Upper lobe of left lung (tissue), 6 donors: ENCODE measurements at regions not wholly inside any gene's neighbourhood (a gene's known extent, or its start where the extent isn't known, plus 50 kb on each side); places are given as distances from the start of the nearest gene placed in this dataset.
"Not testable (repeated sequence)": the region's sequence is repeated elsewhere in the genome, so short reads cannot be mapped to it uniquely, and the experiment has no call there.

Experiments
- ATAC-seq, 2 donors: fragments of 200-7000 bp; cut with Tn5 transposase; one replicate each; pipeline ENCODE4 v1.9.1; 2022; ENCODE audit warnings: mild to moderate bottlenecking in 2 of 2, moderate library complexity in 2 of 2; ENCODE audit not compliant: low FRiP score in 2 of 2
- DNase-seq, 2 donors: peaks; one replicate each; pipeline ENCODE4 v3.0.0-alpha.2; 2019 to 2020
- H3K27ac ChIP-seq, 4 donors: fragments of 200-600 bp; sonication (generic); one replicate each; pipeline ENCODE4 v1.5.1; 2016 to 2019
- H3K27me3 ChIP-seq, 4 donors: fragments of 200-600 bp; sonication (generic); one replicate each; pipeline ENCODE4 v1.5.1; 2017 to 2019
- H3K36me3 ChIP-seq, 4 donors: fragments of 200-600 bp; sonication (generic); one replicate each; pipeline ENCODE4 v1.5.1; 2016 to 2019
- H3K4me1 ChIP-seq, 4 donors: fragments of 200-600 bp; sonication (generic); one replicate each; pipeline ENCODE4 v1.5.1; 2018 to 2019
- H3K4me3 ChIP-seq, 4 donors: fragments of 200-600 bp; sonication (generic); one replicate each; pipeline ENCODE4 v1.5.1; 2017 to 2019; ENCODE audit warnings: mild to moderate bottlenecking in 2 of 4, moderate library complexity in 1 of 4
- H3K9me3 ChIP-seq, 4 donors: fragments of 200-600 bp; sonication (generic); one replicate each; pipeline ENCODE4 v1.5.1; 2018 to 2019
- CTCF ChIP-seq, 6 experiments: fragments of 450-650 bp in 4 of 6; fragments of 200-600 bp in 2 of 6; sonication (generic) in 2 of 6; IDR thresholded peaks; one replicate each; pipeline ENCODE4 v1.5.1; 2016 to 2019; ENCODE audit warnings: antibody characterized with exemption in 6 of 6
- EP300 ChIP-seq, 4 donors: sonication (generic); formaldehyde crosslinking; IDR thresholded peaks; one replicate each; pipeline ENCODE4 v1.5.1; 2017; ENCODE audit warnings: antibody characterized with exemption in 4 of 4, control low read depth in 2 of 4
- POLR2A ChIP-seq, 4 donors: fragments of 450-650 bp; IDR thresholded peaks; one replicate each; pipeline ENCODE4 v1.5.1; 2016 to 2017; ENCODE audit warnings: antibody characterized with exemption in 4 of 4, mild to moderate bottlenecking in 2 of 4
- POLR2AphosphoS5 ChIP-seq, 2 donors: sonication (generic); formaldehyde crosslinking; IDR thresholded peaks; one replicate each; pipeline ENCODE4 v1.5.1; 2017; ENCODE audit warnings: antibody characterized with exemption in 2 of 2
- WGBS, 2 donors: methylation state at CpG; one replicate each; pipeline ENCODE4 v1.1.5; 2017 to 2018; 5-methylcytosine and 5-hydroxymethylcytosine counted together
- donor health status: DM: no; HTN: no; CAD: no; lungs with moderate emphysema.
- donor health status: DM: no; HTN: yes; CAD: no; lungs with severe emphysema.

GRCh38 chr14:46136456-46136855 is 515.1 kb downstream of the RPL10L start:
- no peak for TF ChIP-seq EP300 (IDR thresholded peaks at IDR 0.05)
- no peak for TF ChIP-seq POLR2A (IDR thresholded peaks at IDR 0.05)
- no peak for TF ChIP-seq CTCF (IDR thresholded peaks at IDR 0.05)
- no peak for TF ChIP-seq POLR2AphosphoS5 (IDR thresholded peaks at IDR 0.05)
- Histone ChIP-seq H3K9me3 (no peaks in the 10 kb centered on the region), H3K36me3 (no peaks in the 10 kb centered on the region), H3K27me3 (no peaks in the 10 kb centered on the region), H3K4me3 (no peak overlapping the region), H3K4me1 (no peaks in the 10 kb centered on the region), H3K27ac (no peak overlapping the region)
- no peak for DNase-seq
- ATAC-seq = no peak
- WGBS, 2 donors = 44 to 78% methylated on average over 1 of the region's 1 CpG

GRCh38 chr14:46108228-46108627 is 543.4 kb downstream of the RPL10L start:
- Histone ChIP-seq H3K27ac (no peak overlapping the region), H3K9me3 (peaks cover 0 to 29% (median 2%) of the 10 kb centered on the region in 4 donors), H3K36me3 (no peaks in the 10 kb centered on the region), H3K27me3 (no peaks in the 10 kb centered on the region), H3K4me3 (no peak overlapping the region), H3K4me1 (no peaks in the 10 kb centered on the region)
- ATAC-seq = peak in 1 of 2 donors; percentile 54
- WGBS, 2 donors = 88 to 100% methylated on average over 2 of the region's 2 CpGs
- TF ChIP-seq EP300 (IDR thresholded peaks at IDR 0.05) (no peak), POLR2AphosphoS5 (IDR thresholded peaks at IDR 0.05) (no peak), POLR2A (IDR thresholded peaks at IDR 0.05) (no peak), CTCF (IDR thresholded peaks at IDR 0.05) (no peak)
- peak in 1 of 2 donors; percentile 12 for DNase-seq

- H3K4me3 ChIP-seq, H3K27ac ChIP-seq, ATAC-seq, H3K36me3 ChIP-seq, H3K4me1 ChIP-seq, H3K27me3 ChIP-seq, H3K9me3 ChIP-seq: not testable (repeated sequence)
- DNase-seq = peak in 1 of 2 donors; percentile 33
- WGBS, 2 donors = 80 to 87% methylated on average over 2 to 8 of the region's 8 CpGs
These were observed 550.7 kb downstream of the RPL10L start for GRCh38 chr14:46100901-46101300.

- Histone ChIP-seq H3K9me3 (no peaks in the 10 kb centered on the region), H3K36me3 (no peaks in the 10 kb centered on the region), H3K27me3 (no peaks in the 10 kb centered on the region), H3K4me1 (no peaks in the 10 kb centered on the region), H3K27ac (no peak overlapping the region), H3K4me3 (no peak overlapping the region)
- WGBS, 2 donors = 65% methylated on average over 3 of the region's 3 CpGs
- no peak for ATAC-seq
- no peak for DNase-seq
- TF ChIP-seq POLR2A (IDR thresholded peaks at IDR 0.05) = no peak
- TF ChIP-seq CTCF (IDR thresholded peaks at IDR 0.05) = no peak
- no peak for TF ChIP-seq EP300 (IDR thresholded peaks at IDR 0.05)
- no peak for TF ChIP-seq POLR2AphosphoS5 (IDR thresholded peaks at IDR 0.05)
These were observed 559.8 kb downstream of the RPL10L start for GRCh38 chr14:46091819-46092218.

GRCh38 chr14:46087604-46088003 is 564.0 kb downstream of the RPL10L start:
- Histone ChIP-seq H3K36me3 (no peaks in the 10 kb centered on the region), H3K9me3 (no peaks in the 10 kb centered on the region), H3K4me3 (no peak overlapping the region), H3K27ac (no peak overlapping the region), H3K27me3 (no peaks in the 10 kb centered on the region), H3K4me1 (no peaks in the 10 kb centered on the region)
- ATAC-seq (no peak), DNase-seq (no peak)
- WGBS, 2 donors = 69 to 71% methylated on average over 2 of the region's 2 CpGs
- no peak for TF ChIP-seq POLR2AphosphoS5 (IDR thresholded peaks at IDR 0.05)
- no peak for TF ChIP-seq EP300 (IDR thresholded peaks at IDR 0.05)
- no peak for TF ChIP-seq POLR2A (IDR thresholded peaks at IDR 0.05)
- TF ChIP-seq CTCF (IDR thresholded peaks at IDR 0.05) = no peak
